ENCODE measurements at regions not wholly inside any gene's neighbourhood (a gene's known extent, or its start where the extent isn't known, plus 50 kb on each side); places are given as distances from the start of the nearest gene placed in this dataset.
A peak's percentile ranks its signal among the peaks of the same experiment; 100 is the strongest.

- peak in 1 of 2 experiments; percentile 89; a peak in 2 of 4 replicates for TF ChIP-seq ETV6 (conservative IDR thresholded peaks at IDR 0.05 in 1 of 2, IDR thresholded peaks at IDR 0.05 in 1 of 2; ENCODE audit: borderline replicate concordance in 1 of 2, low read depth in 1 of 2)
- peak; percentile 61; the same call in 1 of the 2 replicates for TF ChIP-seq EED (IDR thresholded peaks at IDR 0.05; ENCODE audit: low read depth)
- TF ChIP-seq CHD1 (IDR thresholded peaks at IDR 0.05; ENCODE audit: low read depth, low read length) = no peak
- TF ChIP-seq CEBPB (IDR thresholded peaks at IDR 0.05; ENCODE audit: borderline replicate concordance in 1 of 2, low read depth in 2 of 2, low read length in 2 of 2) = no peak
Measured at GRCh38 chr10:110368002-110368401, 63.3 kb upstream of the SMNDC1 start (continued).

GRCh38 chr10:110368556-110368955 is 63.8 kb upstream of the SMNDC1 start:
- ChIA-PET SMC1A (ENCODE audit: uncharacterized antibody, unreplicated experiment) (interaction anchor here (0.6 to 4.3 kb wide), 13 partner anchors 8 to 198 kb away, joined by 3 to 64 read pairs (median 8); no protein-coding TSS in a partner anchor), POLR2A (interaction anchor here (1.0 to 4.4 kb wide), 8 partner anchors 8 to 131 kb away, joined by 3 to 37 read pairs (median 8); no protein-coding TSS in a partner anchor), RAD21 (ENCODE audit: unreplicated experiment) (interaction anchor here (0.9 to 4.6 kb wide), 9 partner anchors 8 to 178 kb away, joined by 3 to 51 read pairs (median 6); no protein-coding TSS in a partner anchor), CTCF (interaction anchor here (1.0 to 4.3 kb wide), 4 partner anchors 9 to 14 kb away, joined by 3 to 27 read pairs (median 7); no protein-coding TSS in a partner anchor)
- TF ChIP-seq MLLT1 (IDR thresholded peaks at IDR 0.05) = no peak
- no peak for TF ChIP-seq BHLHE40 (IDR thresholded peaks at IDR 0.05; ENCODE audit: borderline replicate concordance in 1 of 2, low read depth in 2 of 2, low read length in 1 of 2)
- no peak for TF ChIP-seq E2F8 (IDR thresholded peaks at IDR 0.05; ENCODE audit: low read depth, partially characterized antibody)
- no peak for TF ChIP-seq MTA2 (IDR thresholded peaks at IDR 0.05; ENCODE audit: low read depth)
- no peak for TF ChIP-seq HDAC2 (IDR thresholded peaks at IDR 0.05)
- TF ChIP-seq SMAD1 (IDR thresholded peaks at IDR 0.05; ENCODE audit: low read depth, partially characterized antibody) = no peak
- no peak for TF ChIP-seq E2F4 (IDR thresholded peaks at IDR 0.05; ENCODE audit: low read depth, low read length)
- TF ChIP-seq RB1 (IDR thresholded peaks at IDR 0.05; ENCODE audit: borderline replicate concordance) = no peak
- no peak for TF ChIP-seq FOXK2 (IDR thresholded peaks at IDR 0.05)
- FAIRE-seq (no peak), DNase-seq (ENCODE audit: low read depth, low spot score) (no peak), ATAC-seq (peak; percentile 3; the same call in 1 of the 3 replicates)
- no peak overlapping the region for H2AFZ ChIP-seq (ENCODE audit: control insufficient read depth, low read depth, low read length)
- H4K20me1 ChIP-seq (ENCODE audit: control insufficient read depth, insufficient read depth) = no peaks in the 10 kb centered on the region
- no TSS peak for BruUV-seq (replicated peaks)
- WGBS (ENCODE audit: insufficient coverage, insufficient replicate concordance, low lambda C conversion rate, missing lambda C conversion rate) = 67% methylated on average over 3 of the region's 3 CpGs
- no peak overlapping the region for H3K9ac ChIP-seq (ENCODE audit: control insufficient read depth, insufficient read depth, low read length)
- intact Hi-C loops (cut with micrococcal nuclease; ENCODE audit: unreplicated experiment) (no loop called here), in situ Hi-C loops (cut with MboI) (no loop called here)
- no peak overlapping the region for H3K27ac ChIP-seq (ENCODE audit: control insufficient read depth, insufficient read depth)
- no peak overlapping the region for H3K4me3 ChIP-seq
- H3K36me3 ChIP-seq (ENCODE audit: control insufficient read depth in 2 of 2, insufficient read depth in 2 of 2, low read length in 1 of 2) = no peaks in the 10 kb centered on the region
- no peaks in the 10 kb centered on the region for H3K9me3 ChIP-seq (replicated peaks; ENCODE audit: control insufficient read depth, insufficient read depth, low read length)
- peaks cover 29% of the 10 kb centered on the region for H3K4me1 ChIP-seq (ENCODE audit: control insufficient read depth, insufficient read depth, low read length)
- no peaks in the 10 kb centered on the region for H3K27me3 ChIP-seq (replicated peaks in 1 of 2; ENCODE audit: control insufficient read depth in 2 of 2, insufficient read depth in 2 of 2, low read length in 1 of 2)
- no peak overlapping the region for H3K4me2 ChIP-seq (ENCODE audit: control insufficient read depth, insufficient read depth)
- H3K79me2 ChIP-seq (ENCODE audit: control insufficient read depth, insufficient read depth, low read length) = no peaks in the 10 kb centered on the region
